Activated B cell treated with CpG ODN at 0.5 μM for 24 hours (primary cell): ENCODE measurements at regions not wholly inside any gene's neighbourhood (a gene's known extent, or its start where the extent isn't known, plus 50 kb on each side); places are given as distances from the start of the nearest gene placed in this dataset.

ENCODE experiments used
- ATAC-seq: fragments of 200-7000 bp; cut with Tn5 transposase; one replicate; pipeline ENCODE4 v1.10.0; 2021; ENCODE audit warnings: low read depth, mild to moderate bottlenecking, moderate library complexity
- CTCF ChIA-PET: fragments of 350-600 bp; sonication (Branson Sonifier 250); formaldehyde crosslinking; loops from one replicate; lab custom pipeline; 2021; ENCODE audit warnings: antibody characterized with exemption; lab: Charles Lee
- POLR2A ChIA-PET: fragments of 350-600 bp; sonication (Branson Sonifier 250); formaldehyde crosslinking; loops from one replicate; lab custom pipeline; 2021; ENCODE audit warnings: antibody characterized with exemption; lab: Charles Lee
- DNase-seq: peaks from one replicate; pipeline ENCODE4 v3.0.0; 2022
- H3K27ac Mint-ChIP-seq: one replicate; pipeline ENCODE4 v1.8.0; 2020; ENCODE audit warnings: mixed read lengths
- H3K27me3 Mint-ChIP-seq: one replicate; pipeline ENCODE4 v1.8.0; 2021; ENCODE audit warnings: mixed read lengths
- H3K36me3 Mint-ChIP-seq: one replicate; pipeline ENCODE4 v1.8.0; 2021; ENCODE audit warnings: low read depth, mixed read lengths
- H3K4me1 Mint-ChIP-seq: one replicate; pipeline ENCODE4 v1.8.0; 2021; ENCODE audit warnings: mixed read lengths
- H3K4me3 Mint-ChIP-seq: one replicate; pipeline ENCODE4 v1.8.0; 2020; ENCODE audit warnings: mild to moderate bottlenecking, mixed read lengths
- H3K9me3 Mint-ChIP-seq: one replicate; pipeline ENCODE4 v1.8.0; 2020; ENCODE audit warnings: mixed read lengths
- CTCF ChIP-seq: fragments of 200-600 bp; IDR thresholded peaks from one replicate; pipeline ENCODE4 v1.8.0; 2022; ENCODE audit warnings: antibody characterized with exemption, mild to moderate bottlenecking
- intact Hi-C: fragments of 100-400 bp; cut with micrococcal nuclease; formaldehyde crosslinking; loops from one replicate; pipeline ENCODE4 v1.15.1; 2024

- DNase-seq: no peak
- peak; percentile 23 for TF ChIP-seq CTCF
- no peak overlapping the region for H3K4me3 Mint-ChIP-seq
- intact Hi-C loops: no loop called here
- ChIA-PET POLR2A (no interaction called here), CTCF (no interaction called here)
- peaks cover 12% of the 10 kb centered on the region for H3K27me3 Mint-ChIP-seq
- H3K9me3 Mint-ChIP-seq: peaks cover 6% of the 10 kb centered on the region
- H3K4me1 Mint-ChIP-seq: peaks cover 11% of the 10 kb centered on the region
- no peak for ATAC-seq
- no peaks in the 10 kb centered on the region for H3K36me3 Mint-ChIP-seq
- no peak overlapping the region for H3K27ac Mint-ChIP-seq
Observed at GRCh38 chr10:28408237-28408777, 105.4 kb upstream of the MPP7 start.

DNA sequence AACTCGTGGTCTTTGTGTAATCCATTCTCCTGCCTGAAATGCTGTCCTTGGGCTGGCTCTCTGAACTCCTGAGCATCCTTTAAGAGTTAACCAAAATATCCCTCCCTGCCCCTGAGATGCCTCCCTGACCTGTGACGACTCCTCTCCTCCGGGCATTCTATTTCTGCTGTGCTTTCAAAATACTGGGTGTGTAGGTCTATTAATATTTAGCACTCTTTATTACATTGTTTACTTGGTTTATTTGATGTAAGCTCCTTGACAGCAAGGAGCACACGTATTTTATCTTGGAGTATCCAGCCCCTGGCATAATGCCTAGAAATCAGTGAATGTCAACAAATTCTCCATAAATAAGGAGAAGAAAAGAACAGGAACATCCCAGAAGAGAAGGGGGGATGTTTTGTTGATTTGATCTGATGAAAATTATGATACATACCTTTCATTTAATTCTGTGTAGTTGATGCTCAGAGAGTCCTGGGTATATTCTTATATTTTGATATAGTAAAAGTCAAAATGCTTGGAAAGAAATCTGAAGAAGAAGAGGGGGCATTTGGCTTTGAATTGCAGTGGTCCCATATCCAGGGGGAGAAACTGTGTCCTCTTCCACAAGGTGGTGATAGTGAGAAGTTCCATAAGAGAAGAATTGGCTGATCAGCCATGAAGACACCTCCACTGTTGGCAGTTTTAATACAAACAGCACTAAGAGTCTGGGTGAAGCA is 107.7 kb upstream of the MPP7 start:
- intact Hi-C loops: no loop called here
- CTCF ChIA-PET: no interaction called here
- ATAC-seq: no peak
- POLR2A ChIA-PET: no interaction called here
- Mint-ChIP-seq H3K27me3 (peaks cover 14% of the 10 kb centered on the region), H3K36me3 (no peaks in the 10 kb centered on the region), H3K4me3 (no peak overlapping the region), H3K4me1 (peaks cover 8% of the 10 kb centered on the region), H3K27ac (no peak overlapping the region), H3K9me3 (peaks cover 7% of the 10 kb centered on the region)
- no peak for DNase-seq
- TF ChIP-seq CTCF: no peak

DNA sequence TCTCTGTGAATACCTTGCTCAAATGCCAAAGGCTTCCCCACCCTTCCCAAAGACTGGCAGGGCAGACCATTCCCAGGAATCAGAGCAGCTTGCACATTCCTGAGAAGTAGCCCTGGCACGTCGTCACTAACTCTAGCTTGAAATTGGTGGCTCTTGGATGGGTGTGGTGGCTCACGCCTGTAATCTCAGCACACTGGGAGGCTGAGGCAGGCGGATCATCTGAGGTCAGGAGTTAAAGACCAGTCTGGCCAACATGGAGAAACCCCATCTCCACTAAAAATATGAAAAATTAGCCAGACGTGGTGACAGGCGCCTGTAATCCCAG is 108.2 kb upstream of the MPP7 start:
- CTCF ChIA-PET: no interaction called here
- POLR2A ChIA-PET: no interaction called here
- Mint-ChIP-seq H3K36me3 (no peaks in the 10 kb centered on the region), H3K4me1 (peaks cover 8% of the 10 kb centered on the region), H3K9me3 (peaks cover 7% of the 10 kb centered on the region), H3K27me3 (peaks cover 14% of the 10 kb centered on the region), H3K4me3 (no peak overlapping the region), H3K27ac (no peak overlapping the region)
- ATAC-seq (no peak), DNase-seq (no peak)
- TF ChIP-seq CTCF: no peak
- intact Hi-C loops: no loop called here

- intact Hi-C loops: no loop called here
- Mint-ChIP-seq H3K27ac (no peak overlapping the region), H3K4me1 (peaks cover 8% of the 10 kb centered on the region), H3K27me3 (peaks cover 14% of the 10 kb centered on the region), H3K36me3 (no peaks in the 10 kb centered on the region), H3K9me3 (peaks cover 7% of the 10 kb centered on the region), H3K4me3 (no peak overlapping the region)
- ATAC-seq: peak; percentile 37
- POLR2A ChIA-PET: no interaction called here
- CTCF ChIA-PET: no interaction called here
- no peak for DNase-seq
- no peak for TF ChIP-seq CTCF
Observed at GRCh38 chr10:28411648-28412047, 108.8 kb upstream of the MPP7 start.

- H3K9me3 Mint-ChIP-seq: peaks cover 2% of the 10 kb centered on the region
- no peak overlapping the region for H3K27ac Mint-ChIP-seq
- H3K36me3 Mint-ChIP-seq: no peaks in the 10 kb centered on the region
- DNase-seq (no peak), ATAC-seq (no peak)
- ChIA-PET CTCF (interaction anchor here (1.8 kb wide), 1 partner anchor 14 kb away, joined by 5 read pairs; no protein-coding TSS in a partner anchor), POLR2A (no interaction called here)
- H3K4me1 Mint-ChIP-seq: no peaks in the 10 kb centered on the region
- TF ChIP-seq CTCF: no peak
- H3K27me3 Mint-ChIP-seq: peaks cover 7% of the 10 kb centered on the region
- no peak overlapping the region for H3K4me3 Mint-ChIP-seq
- intact Hi-C loops: no loop called here
Observed at GRCh38 chr10:28418069-28418468, 114.8 kb upstream of the WAC start.
